ENCODE measurements at regions not wholly inside any gene's neighbourhood (a gene's known extent, or its start where the extent isn't known, plus 50 kb on each side); places are given as distances from the start of the nearest gene placed in this dataset.

GRCh38 chrX:20420058-20420457 lies 153.3 kb upstream of the RPS6KA3 start:
- TF ChIP-seq CTCF (IDR thresholded peaks at IDR 0.05) = no peak
- TF ChIP-seq EP300 (IDR thresholded peaks at IDR 0.05) = no peak
- no peak for TF ChIP-seq POLR2AphosphoS5 (IDR thresholded peaks at IDR 0.05)
- TF ChIP-seq POLR2A (IDR thresholded peaks at IDR 0.05) = no peak
- no peak overlapping the region for H3K27ac ChIP-seq
- 75% methylated on average over 2 of the region's 2 CpGs; no CpG with 5 or more reads in 1 of the 2 donors for WGBS, 2 donors (ENCODE audit: low coverage in 1 of 2)
- H3K36me3 ChIP-seq = no peaks in the 10 kb centered on the region
- no peak for ATAC-seq
- H3K27me3 ChIP-seq = no peaks in the 10 kb centered on the region
- H3K4me1 ChIP-seq = no peaks in the 10 kb centered on the region
- H3K9me3 ChIP-seq = no peaks in the 10 kb centered on the region
- H3K4me3 ChIP-seq = no peak overlapping the region

GRCh38 chrX:20418379-20419150 lies 151.9 kb upstream of the RPS6KA3 start:
- H3K4me1 ChIP-seq = no peaks in the 10 kb centered on the region
- no peak overlapping the region for H3K4me3 ChIP-seq
- H3K27ac ChIP-seq = no peak overlapping the region
- TF ChIP-seq CTCF (IDR thresholded peaks at IDR 0.05) (no peak), POLR2AphosphoS5 (IDR thresholded peaks at IDR 0.05) (no peak), POLR2A (IDR thresholded peaks at IDR 0.05) (no peak), EP300 (IDR thresholded peaks at IDR 0.05) (no peak)
- ATAC-seq = no peak
- H3K9me3 ChIP-seq = no peaks in the 10 kb centered on the region
- 58% methylated on average over 3 of the region's 9 CpGs; no CpG with 5 or more reads in 1 of the 2 donors for WGBS, 2 donors (ENCODE audit: low coverage in 1 of 2)
- no peaks in the 10 kb centered on the region for H3K27me3 ChIP-seq
- no peaks in the 10 kb centered on the region for H3K36me3 ChIP-seq

DNA sequence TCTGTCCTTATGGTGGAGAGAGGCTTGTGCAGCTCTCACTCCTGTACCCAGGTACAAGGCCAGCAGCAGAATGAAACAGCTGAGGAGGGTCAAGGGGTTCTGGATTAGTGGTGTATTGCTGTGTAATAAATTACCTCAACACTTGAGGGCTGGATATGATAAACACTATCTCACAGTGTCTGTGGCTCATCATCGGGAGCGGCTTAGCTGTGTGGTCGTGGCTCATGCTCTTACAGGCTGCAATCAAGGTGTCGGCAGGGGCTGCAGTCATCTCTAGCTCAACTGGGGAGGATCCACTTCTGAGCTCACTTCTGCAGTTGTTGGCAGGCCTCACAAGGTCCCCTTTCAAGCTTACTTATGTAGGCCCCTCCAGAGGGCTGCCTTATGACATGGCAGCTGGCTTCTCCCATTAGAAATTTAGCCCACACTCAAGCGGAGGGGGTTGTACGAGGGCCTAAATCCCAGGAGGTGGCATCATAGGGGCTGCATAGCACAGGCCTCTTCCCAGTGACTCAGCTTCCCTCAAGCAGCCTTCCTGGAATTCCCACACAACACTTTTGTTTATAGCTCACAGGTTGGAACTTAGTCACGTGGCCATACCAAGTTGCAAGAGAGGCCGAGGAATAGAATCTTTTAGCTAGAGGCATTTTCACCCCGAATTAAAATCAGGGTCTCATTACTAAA lies 148.2 kb upstream of the RPS6KA3 start:
- Histone ChIP-seq H3K9me3 (no peaks in the 10 kb centered on the region), H3K4me1 (no peaks in the 10 kb centered on the region), H3K36me3 (no peaks in the 10 kb centered on the region), H3K4me3 (no peak overlapping the region), H3K27ac (no peak overlapping the region), H3K27me3 (no peaks in the 10 kb centered on the region)
- no peak for ATAC-seq
- 71 to 93% methylated on average over 2 to 3 of the region's 9 CpGs for WGBS, 2 donors (ENCODE audit: low coverage in 1 of 2)
- TF ChIP-seq CTCF (IDR thresholded peaks at IDR 0.05) (no peak), EP300 (IDR thresholded peaks at IDR 0.05) (no peak), POLR2AphosphoS5 (IDR thresholded peaks at IDR 0.05) (no peak), POLR2A (IDR thresholded peaks at IDR 0.05) (no peak)

- Histone ChIP-seq H3K36me3 (no peaks in the 10 kb centered on the region), H3K4me1 (no peaks in the 10 kb centered on the region), H3K4me3 (no peak overlapping the region), H3K9me3 (no peaks in the 10 kb centered on the region), H3K27ac (no peak overlapping the region), H3K27me3 (no peaks in the 10 kb centered on the region)
- 40% methylated on average over 1 of the region's 2 CpGs; no CpG with 5 or more reads in 1 of the 2 donors for WGBS, 2 donors (ENCODE audit: low coverage in 1 of 2)
- TF ChIP-seq POLR2AphosphoS5 (IDR thresholded peaks at IDR 0.05) (no peak), EP300 (IDR thresholded peaks at IDR 0.05) (no peak), CTCF (IDR thresholded peaks at IDR 0.05) (no peak), POLR2A (IDR thresholded peaks at IDR 0.05) (no peak)
- ATAC-seq = no peak
These were observed 147.4 kb upstream of the RPS6KA3 start for GRCh38 chrX:20414066-20414465.

Measured in gastroesophageal sphincter (tissue), 4 donors.